ENCODE measurements at regions not wholly inside any gene's neighbourhood (a gene's known extent, or its start where the extent isn't known, plus 50 kb on each side); places are given as distances from the start of the nearest gene placed in this dataset.

GRCh38 chr7:94128072-94128471 lies 123.9 kb upstream of the BET1 start:
- CTCF ChIA-PET = no interaction called here
- no TSS peak for BruUV-seq (replicated peaks)
- intact Hi-C loops (cut with micrococcal nuclease) = no loop called here

More at GRCh38 chr7:94128072-94128471, 123.9 kb upstream of the BET1 start:
- Histone ChIP-seq H3K4me1 (ENCODE audit: control insufficient read depth, extremely low read depth, insufficient read depth, low read length) (peaks cover 16% of the 10 kb centered on the region), H3K79me2 (ENCODE audit: control insufficient read depth, insufficient read depth, low read length) (no peaks in the 10 kb centered on the region), H3K4me2 (ENCODE audit: insufficient read depth, low read length) (no peak overlapping the region), H2AFZ (ENCODE audit: low read depth, low read length) (no peak overlapping the region), H3K9me3 (replicated peaks; ENCODE audit: control insufficient read depth, insufficient read depth, low read length) (no peaks in the 10 kb centered on the region), H3K9ac (replicated peaks; ENCODE audit: extremely low read depth, insufficient read depth, low read length) (no peak overlapping the region), H3K36me3 (ENCODE audit: control insufficient read depth in 2 of 2, extremely low read depth in 1 of 2, insufficient read depth in 2 of 2, low read length in 2 of 2) (no peaks in the 10 kb centered on the region), H3K9me1 (replicated peaks; ENCODE audit: control insufficient read depth, extremely low read depth, insufficient read depth, low read length) (no peaks in the 10 kb centered on the region), H3K4me3 (replicated peaks in 1 of 3; ENCODE audit: insufficient read depth in 1 of 3, low read depth in 1 of 3, low read length in 3 of 3) (no peak overlapping the region), H3K27ac (ENCODE audit: insufficient read depth, low read depth, low read length) (no peak overlapping the region), H4K20me1 (replicated peaks; ENCODE audit: control insufficient read depth, extremely low read depth, insufficient read depth, low read length) (no peaks in the 10 kb centered on the region), H3K27me3 (ENCODE audit: control insufficient read depth in 2 of 2, insufficient read depth in 2 of 2, low read length in 2 of 2) (no peaks in the 10 kb centered on the region)
- no peak for TF ChIP-seq GATA2 (IDR thresholded peaks at IDR 0.05; ENCODE audit: insufficient read depth, insufficient read length, low read depth, low read length)
- TF ChIP-seq POLR2AphosphoS5 (IDR thresholded peaks at IDR 0.05; ENCODE audit: insufficient read depth, low read depth, low read length) = no peak
- no peak for TF ChIP-seq FOS (IDR thresholded peaks at IDR 0.05; ENCODE audit: borderline replicate concordance, insufficient read depth, low read length)
- TF ChIP-seq POLR2A (IDR thresholded peaks at IDR 0.05; ENCODE audit: low read depth, low read length) = no peak
- no peak for TF ChIP-seq EZH2 (IDR thresholded peaks at IDR 0.05; ENCODE audit: borderline replicate concordance, low read depth, low read length, severe bottlenecking)
- no peak for TF ChIP-seq CTCF (IDR thresholded peaks at IDR 0.05; ENCODE audit: extremely low read depth in 1 of 2, insufficient read depth in 1 of 2, low read depth in 1 of 2, low read length in 2 of 2)
- no peak for TF ChIP-seq MAX (IDR thresholded peaks at IDR 0.05; ENCODE audit: insufficient read depth, insufficient read length)
- no peak for TF ChIP-seq JUN (IDR thresholded peaks at IDR 0.05; ENCODE audit: borderline replicate concordance, insufficient read depth, insufficient read length, low read depth)
- no peak for TF ChIP-seq MYC (IDR thresholded peaks at IDR 0.05; ENCODE audit: low read depth, low read length)
- POLR2A ChIA-PET = no interaction called here
- dilution Hi-C loops (cut with MboI; ENCODE audit: extremely low pct_ligation_motif_present, low sequenced_read_pairs) = no loop called here
- FAIRE-seq (no peak), DNase-seq (ENCODE audit: low read depth, low spot score) (no peak)
